ENCODE measurements at regions not wholly inside any gene's neighbourhood (a gene's known extent, or its start where the extent isn't known, plus 50 kb on each side); places are given as distances from the start of the nearest gene placed in this dataset.

DNA sequence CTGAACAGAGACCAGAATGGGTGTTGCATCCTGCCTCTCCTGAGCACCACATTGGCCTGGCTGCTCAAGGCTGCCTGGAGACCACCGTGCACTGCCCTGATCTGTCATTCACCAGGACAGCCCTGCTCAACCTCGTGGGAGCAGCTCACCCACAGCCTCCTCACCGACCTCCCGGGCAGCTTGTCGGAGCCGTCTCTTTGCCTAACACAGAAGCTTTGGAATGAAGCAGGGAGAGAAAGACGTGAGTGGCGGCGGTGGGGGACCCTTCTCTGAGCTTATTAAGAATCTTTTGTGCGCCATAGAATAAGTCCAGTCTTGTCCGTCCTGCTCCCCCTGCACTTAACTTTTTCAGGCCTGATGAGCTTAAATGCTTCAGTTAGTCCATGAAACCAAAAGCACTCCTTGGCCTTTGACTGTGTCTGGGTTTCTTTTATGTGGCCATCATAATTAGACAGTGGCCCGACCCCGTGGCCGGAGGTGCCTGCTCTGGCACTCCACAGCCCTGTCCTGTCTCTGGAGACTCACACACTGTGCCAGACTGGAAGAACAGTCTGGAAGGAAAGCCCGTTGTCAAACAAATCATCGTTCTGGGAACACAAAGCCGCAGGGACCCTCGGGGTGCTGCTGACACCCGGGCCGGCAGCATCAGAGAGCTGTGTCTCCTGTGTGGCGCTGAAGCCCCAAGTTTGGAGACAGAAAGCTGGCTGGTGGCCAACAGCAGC, 192.8 kb downstream of the BCOR start:
- no peak for DNase-seq (ENCODE audit: low read depth, low spot score)

DNA sequence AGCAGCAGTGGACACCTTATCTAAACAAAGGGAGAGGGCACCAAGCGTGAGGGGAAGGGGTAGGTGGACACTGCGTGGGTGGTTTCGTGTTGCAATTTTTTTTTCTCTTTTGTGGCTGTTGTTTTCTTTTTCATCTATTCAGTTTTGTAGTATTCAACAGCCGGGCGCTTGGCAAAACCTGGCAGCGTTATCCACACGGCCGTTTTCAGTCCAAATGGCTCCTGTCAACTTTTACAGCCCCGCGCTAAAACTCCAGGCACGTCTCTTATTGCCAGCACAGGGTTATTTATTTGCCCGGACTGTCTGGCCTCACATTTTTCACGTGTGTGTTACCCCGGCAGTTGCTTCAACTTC, 192.2 kb downstream of the BCOR start:
- no peak for DNase-seq (ENCODE audit: low read depth, low spot score)

DNA sequence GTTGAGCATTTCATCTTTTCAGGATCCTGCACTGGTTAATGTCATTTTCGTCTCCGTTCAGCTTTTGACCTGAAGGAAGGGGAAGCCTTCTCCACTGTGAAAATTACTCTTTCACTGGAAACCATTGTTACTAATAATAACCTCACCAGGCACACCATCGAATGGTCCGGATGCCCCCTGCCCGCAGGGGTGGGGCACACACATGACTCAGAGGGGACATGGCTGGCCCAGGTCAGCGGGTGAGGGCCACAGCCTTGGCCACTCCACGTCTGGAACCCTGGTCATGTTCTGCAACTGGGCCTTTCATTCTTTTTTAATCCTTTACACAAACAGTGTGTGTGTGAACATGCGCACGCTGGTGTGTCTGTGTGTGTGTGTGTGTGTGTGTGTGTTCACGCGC, 191.8 kb downstream of the BCOR start:
- no peak for DNase-seq (ENCODE audit: low read depth, low spot score)

DNA sequence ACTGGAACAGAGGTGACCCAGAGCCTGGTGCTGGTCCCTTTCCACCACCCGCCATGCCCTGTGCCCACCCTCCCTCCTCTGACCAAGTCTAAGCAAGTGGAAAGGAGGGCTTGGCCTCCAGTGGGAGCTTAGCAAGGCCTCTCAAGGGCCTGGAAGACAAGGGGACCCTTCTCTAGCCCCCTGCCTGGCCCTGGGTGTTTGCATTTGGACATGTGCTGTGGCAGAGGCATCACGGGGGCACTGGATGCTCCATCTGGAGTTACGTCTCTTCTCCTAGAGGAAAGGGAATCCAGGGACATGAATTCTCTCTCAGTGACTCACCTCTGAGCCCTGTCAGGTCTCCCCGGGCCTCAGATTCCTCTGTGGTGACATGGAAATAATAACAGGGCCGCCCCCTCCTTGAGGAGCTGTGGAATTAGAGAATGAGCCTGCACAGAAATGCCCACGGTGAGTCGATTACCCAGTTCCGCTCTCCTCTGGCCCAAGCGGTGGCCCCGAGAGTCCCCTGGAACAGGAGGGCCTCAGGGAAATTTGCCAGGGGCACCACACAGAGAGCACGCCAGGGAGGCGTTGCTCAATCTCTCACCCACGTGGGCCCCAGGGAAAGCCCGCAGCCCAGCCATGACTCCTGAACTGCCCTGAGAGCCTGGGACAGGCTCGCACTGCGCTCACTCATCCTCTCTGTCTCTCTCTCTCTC, 189.6 kb downstream of the BCOR start:
- no peak for DNase-seq (ENCODE audit: low read depth, low spot score)

DNA sequence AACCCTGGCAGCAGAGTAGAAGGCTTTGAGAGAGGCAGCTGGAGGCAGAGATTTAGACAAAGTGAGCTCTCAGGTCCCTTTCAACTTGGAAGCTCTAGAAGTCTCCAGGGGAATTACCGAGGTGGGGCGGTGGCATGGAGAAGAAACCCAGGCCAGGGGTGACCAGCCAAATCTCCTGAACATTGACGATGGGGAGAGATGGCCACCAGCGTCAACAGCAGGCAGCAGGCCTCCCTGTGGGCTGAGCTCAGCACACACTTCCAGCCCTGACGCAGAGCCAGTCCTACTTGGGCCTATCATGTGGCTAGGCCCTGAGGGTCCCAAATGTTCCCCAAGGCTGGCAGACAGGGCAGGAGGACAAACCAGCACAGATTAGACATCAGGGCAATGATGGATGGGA, 187.8 kb downstream of the BCOR start:
- no peak for DNase-seq (ENCODE audit: low read depth, low spot score)

DNA sequence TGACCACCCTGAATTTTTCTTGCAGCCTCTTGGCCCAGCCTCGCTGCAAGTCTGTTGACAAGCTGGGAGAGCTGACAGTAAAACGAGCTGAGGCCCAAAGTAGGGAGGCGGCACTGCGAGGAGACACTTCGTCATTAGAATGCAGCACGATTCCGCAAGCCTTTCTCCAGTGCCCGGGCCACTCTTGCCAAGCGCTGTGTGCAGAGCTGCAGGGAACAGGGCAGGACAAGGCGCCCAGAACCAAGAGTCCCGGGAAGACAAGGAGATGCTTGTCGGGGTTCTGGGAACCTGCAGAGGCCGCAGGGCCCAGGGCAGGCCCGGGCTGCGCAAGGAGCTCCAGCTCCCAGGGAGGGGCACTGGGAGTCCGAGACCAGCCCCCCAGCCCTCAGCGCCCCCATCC, 187.1 kb downstream of the BCOR start:
- DNase-seq (ENCODE audit: low read depth, low spot score), result no peak

DNA sequence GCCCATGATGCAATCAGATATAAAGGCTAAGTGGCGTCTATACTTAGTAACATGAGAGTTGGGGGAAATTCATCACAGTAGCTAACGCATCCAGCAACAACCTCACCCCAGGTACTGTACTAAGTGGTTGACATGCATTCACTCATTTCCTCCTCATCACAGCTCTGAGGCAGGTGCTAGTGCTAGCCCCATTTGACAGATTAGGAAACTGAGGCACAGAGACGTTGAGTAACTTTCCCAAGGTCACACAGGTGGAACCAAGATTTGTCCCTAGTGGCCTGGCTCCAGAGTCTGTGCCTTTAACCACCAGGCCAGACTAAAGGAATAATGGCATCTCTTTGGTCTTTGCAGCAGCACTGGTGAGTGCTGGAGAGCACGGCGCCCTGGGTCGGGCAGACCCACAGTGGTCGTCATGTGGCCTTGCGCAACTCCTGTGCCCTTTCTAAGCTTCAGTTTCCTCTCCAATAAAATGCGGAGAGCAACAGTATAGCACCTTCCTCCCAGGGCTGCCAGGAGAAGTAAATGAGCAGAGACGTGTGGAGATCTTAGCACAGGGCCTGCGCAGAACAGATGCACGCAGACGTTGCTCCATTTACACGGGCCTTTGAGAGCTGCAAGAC, 186.4 kb downstream of the BCOR start:
- DNase-seq (ENCODE audit: low read depth, low spot score), result no peak

DNA sequence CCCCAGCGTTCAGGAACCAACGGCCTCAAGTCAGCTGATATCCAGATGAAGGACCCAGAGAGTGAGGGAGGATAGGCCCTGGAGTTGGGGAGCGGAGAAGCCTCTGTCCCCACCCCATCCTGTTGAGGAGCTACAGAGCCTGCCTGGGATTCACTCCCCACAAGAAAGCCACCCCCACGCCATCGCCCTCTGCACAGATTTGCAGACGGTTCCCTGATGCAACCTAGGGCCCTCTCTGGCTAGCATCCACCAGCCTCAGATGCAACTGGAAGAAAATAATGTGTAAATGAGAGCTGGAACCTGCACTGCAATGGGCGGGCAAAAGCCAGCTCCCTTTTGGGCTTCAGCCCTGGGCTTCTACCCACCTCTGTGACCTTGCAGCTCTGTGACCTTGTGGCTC, 185.6 kb downstream of the BCOR start:
- DNase-seq (ENCODE audit: low read depth, low spot score), result no peak

DNA sequence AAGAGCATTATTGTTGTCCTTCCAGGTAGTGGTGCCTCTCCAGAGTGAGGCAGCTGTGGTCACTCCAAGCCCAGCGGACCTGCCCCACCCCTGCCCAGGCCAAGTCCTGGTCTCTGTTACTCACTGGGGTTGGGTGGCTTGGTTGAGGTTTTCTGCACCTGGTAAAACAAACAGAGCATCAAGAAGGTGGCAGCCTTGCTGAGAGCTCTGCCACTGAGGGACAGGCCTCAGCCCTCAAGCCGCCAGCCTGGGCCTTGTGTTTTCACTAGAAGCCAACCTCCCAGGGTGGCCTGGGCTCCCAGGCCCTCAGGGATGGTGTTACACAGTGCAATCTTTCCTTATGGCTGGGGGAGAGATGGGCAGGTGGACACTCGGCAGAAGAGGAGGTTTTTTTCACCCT, 182.7 kb downstream of the BCOR start:
- DNase-seq (ENCODE audit: low read depth, low spot score), result no peak

DNA sequence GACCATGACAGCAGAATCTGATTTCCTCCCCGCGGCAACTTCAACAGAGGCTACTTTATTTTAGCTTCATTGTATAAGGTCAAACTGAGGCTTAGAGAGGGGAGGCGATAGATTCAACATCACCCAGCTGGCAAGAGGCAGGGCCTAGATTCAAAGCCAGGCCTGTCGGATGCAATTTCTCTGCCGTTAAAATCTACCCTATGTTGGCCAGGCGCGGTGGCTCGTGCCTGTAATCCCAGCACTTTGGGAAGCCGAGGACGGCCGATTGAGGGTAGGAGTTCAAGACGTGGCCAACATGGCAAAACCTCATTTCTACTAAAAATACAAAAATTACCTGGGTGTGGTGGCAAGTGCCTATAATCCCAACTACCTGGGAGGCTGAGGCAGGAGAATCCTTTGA, 182.2 kb downstream of the BCOR start:
- DNase-seq (ENCODE audit: low read depth, low spot score), result no peak

DNA sequence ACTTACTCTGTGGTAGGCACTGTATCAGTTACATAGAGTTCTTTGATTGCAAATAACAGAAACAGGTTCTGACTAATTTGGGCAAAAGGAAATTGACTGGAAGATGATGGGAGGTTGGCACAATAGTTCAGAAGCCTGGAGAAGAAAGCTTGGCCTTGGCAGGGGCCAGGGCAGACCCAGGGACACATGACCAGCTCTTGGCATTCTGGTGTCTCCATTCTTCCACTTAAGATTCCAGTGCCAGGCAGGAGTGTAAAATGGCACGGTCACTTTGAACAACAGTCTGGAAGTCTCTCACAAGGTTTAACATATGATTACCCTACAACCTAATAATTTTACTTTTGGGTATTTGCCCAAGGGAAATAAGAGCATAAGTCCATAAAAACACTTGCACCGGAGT, 175.9 kb downstream of the BCOR start:
- DNase-seq (ENCODE audit: low read depth, low spot score), result no peak

DNA sequence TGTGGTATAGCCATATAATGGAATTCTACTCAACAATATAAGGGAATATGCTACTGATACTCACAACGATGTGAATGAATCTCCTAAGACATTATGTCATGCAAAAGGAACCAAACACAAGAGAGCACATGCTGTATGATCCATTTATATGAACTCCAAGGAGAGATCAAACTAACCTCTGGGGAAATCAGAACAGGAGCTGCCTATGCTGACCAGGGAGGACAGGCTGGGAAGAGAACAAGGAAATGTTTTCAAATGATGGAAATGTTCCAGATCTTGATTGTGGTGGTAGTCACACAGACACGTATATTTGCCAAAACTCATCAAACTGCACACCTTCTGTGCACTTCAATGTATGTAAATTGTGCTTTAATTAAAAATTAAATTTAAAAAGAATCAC, 175.3 kb downstream of the BCOR start:
- DNase-seq (ENCODE audit: low read depth, low spot score), result no peak

DNA sequence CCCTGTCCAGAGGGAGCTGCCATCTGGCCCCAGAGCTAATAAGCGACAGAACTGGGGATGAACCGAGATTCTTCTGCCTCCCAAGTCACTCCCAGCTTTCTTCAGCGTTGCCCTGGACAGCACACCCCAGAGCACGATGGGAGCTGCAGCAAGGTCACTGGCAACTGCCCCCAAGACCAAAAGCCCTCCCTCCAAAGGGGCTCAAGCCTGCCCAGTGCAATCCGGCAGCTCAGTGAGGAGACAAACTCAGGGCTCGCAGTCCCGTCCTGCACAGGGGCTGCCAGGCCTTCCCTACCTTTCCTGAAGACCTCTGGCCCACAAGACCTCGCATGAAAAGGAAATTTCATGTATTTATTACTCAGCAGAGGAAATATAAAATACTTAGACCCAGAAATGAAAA, 174.8 kb downstream of the BCOR start:
- no peak for DNase-seq (ENCODE audit: low read depth, low spot score)

DNA sequence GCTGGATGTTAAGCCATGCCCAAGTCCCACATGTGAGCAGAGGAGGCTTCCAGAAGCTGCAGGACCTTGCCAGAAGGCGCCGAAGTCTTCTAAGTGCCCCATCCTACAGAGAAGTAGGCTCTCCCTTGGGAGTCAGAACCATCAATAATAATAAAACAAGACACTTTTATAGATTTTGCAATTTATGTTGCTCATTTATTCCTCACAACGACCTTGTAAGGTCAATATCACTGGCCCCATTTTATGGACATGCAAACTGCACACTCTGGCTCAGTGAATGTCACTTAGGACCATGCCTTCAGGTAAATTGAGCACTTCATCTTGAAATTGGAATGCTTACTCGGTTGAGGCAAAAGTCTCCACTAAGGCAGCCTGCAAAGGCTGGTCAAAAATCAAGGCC, 170.4 kb downstream of the BCOR start:
- no peak for DNase-seq (ENCODE audit: low read depth, low spot score)

DNA sequence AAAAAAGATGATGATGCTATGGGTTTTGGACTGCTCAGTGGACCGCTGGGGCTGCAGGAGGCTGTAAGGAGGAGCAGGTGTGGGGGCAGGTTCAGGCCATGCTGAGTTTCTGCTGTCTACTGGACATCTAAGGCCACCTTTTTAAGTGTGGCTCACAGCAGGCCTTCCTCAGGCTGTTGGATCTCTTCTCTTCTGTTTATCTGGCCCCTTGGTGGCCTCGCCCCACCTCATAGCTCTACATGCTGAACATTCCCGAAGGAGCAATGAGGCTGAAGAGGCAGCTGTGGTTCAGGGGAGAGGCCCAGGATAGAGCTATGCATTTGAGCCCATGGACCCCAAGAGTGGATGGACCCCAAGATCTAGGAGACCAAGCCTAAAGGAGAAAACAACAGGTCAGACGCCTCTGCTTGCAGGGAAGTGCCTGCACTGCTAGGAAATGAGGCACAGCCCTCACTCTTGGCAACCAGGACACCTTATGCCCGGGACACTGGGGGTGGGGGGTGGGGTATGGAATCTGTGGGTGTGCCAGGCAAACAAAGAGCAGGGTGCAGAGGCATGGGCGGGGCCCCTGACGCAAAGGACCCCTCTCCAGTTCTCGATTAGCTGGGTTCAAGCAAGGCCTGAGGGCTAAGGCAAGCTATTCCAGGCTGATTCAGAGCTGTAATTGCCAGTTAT, 168.9 kb downstream of the BCOR start:
- DNase-seq (ENCODE audit: low read depth, low spot score), result no peak

DNA sequence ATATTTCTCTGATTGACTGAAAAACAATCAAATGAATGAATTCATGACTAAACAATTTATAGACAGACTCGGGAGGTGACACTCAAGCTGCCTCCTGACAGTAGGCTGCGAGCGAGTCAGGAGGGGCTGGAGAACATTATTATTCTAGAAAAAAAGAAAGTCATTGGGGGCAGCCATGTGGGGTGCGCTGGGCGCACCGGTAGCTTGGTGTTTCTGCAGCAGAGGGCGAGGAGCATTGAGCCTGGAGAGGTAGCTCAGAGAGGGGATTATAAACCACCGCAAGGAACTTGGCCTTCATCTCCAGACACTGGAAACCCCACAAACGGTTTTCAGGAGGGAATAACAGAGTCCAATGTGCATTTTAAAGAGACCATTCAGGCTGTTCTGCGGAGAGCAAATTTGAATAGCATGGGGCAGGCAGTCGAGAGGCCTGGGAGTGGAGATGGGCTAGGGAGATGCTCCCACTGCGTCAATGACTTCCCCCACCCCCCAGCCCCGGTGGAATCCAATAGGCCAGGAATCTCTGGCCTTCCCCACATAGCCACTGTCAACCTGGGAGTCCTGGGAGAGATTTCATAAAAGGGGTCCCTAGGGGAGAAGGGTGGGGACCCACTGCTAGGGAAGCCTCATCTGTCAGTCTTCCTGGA, 168.3 kb downstream of the BCOR start:
- no peak for DNase-seq (ENCODE audit: low read depth, low spot score)

DNA sequence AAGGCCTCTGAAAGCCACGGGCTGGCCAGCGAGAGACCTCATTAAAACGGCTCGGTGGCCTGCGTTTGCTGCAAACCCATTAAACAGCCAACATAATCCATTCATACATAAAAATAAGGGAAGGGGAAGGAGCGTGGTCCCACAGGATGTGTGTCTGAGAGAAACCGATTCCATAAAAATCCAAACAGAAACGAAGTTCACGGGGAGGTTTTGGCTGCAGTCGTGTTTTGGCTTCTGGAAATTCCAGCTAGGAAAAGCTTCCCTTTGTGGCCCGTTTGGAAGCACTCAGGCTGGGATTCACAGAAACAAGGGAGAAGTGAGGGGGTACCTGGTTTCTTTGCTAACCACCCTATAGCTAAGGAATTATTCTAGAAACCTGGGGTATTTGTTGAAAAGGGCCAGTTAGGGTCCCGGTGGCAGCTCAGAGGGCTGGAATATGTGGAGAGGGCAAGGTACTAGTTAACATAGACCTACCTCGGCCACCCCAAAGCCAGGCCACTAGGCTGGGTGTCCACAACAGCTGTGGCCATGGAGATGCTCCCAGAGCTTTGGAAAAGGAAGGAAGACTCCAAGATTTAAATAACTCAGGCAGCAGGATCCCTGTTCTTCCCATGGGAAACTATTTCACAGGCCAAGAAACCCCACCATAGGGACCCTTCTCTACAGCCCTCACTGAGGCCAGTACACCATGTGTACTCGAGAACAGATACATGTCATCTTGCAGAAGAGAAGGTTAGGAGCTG, 166.8 kb downstream of the BCOR start:
- DNase-seq (ENCODE audit: low read depth, low spot score), result no peak

DNA sequence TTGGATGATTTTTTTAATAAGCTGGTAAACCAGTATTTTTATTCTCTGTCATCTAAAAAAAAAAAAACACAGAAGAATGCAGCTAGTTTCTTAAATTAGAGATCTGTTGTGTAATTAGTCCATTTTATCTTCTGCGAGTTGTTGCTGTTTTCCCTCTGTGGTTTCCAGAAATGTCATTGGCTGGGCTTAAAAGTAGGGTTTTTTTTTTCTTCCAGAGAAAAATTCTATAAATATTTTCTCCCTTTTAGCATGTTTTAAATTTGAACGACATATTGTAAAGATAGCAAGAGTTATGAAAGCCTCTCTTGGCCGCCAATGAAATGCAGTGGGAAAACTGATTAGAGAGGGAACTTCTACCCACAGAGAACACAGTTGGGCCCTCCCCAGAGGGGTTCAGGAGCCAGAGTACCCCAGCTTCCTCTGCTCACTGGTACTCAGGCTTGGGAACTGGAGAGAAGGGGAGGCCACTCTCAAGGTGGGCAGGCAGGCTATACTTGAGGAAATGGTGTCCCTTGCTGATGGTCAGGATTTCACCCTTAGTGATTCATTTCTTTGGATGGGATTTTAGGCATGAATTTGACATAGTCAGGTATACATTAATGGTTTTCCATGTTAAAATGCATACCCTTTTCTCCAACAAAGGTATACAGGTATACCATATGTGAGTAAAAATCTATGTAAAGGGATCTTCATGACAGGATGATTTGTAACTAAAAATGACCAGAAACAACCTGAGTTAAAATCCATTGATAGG, 166.1 kb downstream of the BCOR start:
- no peak for DNase-seq (ENCODE audit: low read depth, low spot score)

DNA sequence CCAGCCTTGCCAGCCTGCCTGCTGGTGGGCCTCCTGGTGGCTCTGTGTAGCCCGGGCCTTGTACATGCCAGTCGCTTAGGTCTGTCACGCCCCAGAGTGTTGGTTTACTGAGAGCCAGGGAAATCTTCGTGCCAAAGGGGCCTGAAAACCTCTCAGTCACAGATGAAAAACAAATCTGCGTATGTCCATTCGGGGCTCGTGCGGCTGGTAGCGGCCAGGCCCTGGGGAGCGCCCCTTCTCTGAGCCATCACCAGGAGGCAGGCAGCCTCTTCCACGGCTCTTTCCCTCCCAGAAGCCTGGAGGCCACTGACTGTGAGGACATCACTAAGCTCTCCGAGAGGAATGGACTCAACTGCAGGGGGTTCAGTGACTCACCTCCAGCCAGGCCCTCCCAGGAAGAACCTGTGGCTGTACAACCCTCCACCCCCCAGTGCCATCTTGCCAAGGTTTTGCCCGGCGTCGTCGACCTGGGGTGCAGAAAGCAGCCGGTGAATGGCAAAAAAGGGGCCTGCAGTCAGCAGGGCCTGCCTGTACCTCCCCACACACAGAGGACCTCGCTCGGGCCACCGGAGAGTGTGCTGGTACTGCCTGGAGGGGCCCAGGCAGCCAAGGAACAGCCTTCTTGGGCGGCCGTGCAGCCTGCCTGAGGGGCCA, 162.2 kb downstream of the BCOR start:
- DNase-seq (ENCODE audit: low read depth, low spot score), result no peak
